Inflammatory macrophage (primary cell): ENCODE measurements at regions not wholly inside any gene's neighbourhood (a gene's known extent, or its start where the extent isn't known, plus 50 kb on each side); places are given as distances from the start of the nearest gene placed in this dataset.

ENCODE experiments used
- DNase-seq, 2 donors: peaks; one replicate each; pipeline ENCODE4 v3.0.0-alpha.2; 2020 to 2022

DNA sequence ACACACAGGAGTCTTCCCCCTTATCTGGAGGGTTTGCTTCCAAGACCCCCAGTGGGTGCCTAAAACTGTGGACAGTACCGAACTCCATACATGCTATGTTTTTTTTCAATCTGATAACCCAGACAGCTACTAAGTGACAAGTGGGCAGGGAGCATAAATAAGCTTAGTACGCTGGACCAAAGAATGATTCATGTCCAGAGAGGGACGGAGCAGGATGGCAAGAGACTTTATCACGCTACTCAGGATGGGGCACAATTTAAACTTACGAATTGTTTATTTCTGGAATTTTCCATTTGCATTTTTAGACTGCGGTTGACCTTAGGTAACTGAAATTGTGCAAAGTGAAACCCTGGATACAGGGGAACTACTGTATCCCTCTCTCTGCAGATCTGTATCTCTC is 410.0 kb upstream of the MKI67 start:
- DNase-seq: no peak

DNA sequence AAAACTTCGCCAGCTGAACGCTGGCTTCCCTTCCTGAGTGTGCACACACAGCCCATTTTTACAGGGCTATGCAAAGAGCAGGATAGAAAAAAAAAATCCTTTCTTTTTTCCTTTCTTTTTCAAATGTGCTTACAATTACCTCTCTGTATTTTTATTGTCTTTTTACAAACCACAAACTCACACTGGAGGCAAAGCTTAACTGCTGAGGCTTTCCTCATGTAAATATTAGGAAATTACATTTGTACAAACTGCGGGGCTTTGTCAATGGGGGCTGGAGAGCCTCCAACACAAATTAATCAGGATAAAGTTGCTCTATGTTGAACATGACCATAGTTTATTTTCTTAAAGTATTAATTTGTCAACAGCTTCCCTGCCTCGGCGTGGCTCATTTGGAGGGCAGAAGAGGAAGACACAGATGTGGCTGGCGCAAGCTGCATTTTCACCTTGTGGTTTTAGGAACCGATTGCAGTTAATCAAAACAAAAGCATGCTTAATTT is 411.7 kb upstream of the MKI67 start:
- DNase-seq: no peak

DNA sequence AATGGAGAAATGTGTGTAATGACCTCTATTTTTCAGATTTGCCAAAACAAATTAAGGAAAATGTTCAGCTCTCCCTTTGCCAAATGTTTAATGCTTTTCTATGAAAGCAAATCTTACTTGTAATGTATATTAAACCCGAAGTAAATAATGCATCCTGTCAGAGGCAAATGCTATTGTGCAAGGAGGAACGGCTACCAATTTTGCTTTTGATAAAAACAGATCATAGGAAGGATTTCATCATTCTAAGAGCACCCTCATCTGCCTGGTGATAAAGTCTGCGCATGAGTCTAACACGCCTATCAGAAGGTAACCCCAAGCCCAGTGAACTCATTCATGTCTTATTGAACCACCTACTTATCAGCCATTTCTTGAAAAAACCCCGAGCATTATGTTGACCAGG is 412.4 kb upstream of the MKI67 start:
- DNase-seq: no peak

DNA sequence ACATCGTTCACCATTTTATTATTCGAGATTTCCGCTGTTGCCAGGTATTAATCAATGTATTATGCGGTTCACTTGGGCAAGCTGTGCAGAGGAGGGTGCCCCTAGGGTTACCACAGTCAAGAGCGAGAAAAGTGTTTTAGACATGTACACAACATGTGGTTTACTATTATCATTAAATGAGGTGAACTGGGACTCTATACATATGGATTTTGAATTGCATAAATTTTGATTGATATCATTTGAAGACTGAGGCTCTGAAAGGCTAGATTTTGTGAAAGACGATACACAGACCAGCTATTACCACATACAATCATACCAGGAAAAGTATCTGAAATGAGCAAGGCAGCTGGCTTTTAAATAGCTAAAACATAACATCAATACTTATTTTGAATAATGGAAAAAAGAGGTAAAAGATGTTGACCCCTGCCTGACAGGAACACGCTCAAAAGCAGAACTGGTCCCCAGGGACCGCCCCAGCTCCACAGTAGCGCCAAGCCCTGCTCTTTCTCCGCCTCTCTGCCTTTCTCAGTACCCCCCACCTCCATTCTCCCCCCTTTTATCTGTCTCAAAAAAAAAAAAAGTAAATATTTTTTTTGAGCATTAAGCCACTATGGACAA is 413.4 kb upstream of the MKI67 start:
- DNase-seq: no peak

DNA sequence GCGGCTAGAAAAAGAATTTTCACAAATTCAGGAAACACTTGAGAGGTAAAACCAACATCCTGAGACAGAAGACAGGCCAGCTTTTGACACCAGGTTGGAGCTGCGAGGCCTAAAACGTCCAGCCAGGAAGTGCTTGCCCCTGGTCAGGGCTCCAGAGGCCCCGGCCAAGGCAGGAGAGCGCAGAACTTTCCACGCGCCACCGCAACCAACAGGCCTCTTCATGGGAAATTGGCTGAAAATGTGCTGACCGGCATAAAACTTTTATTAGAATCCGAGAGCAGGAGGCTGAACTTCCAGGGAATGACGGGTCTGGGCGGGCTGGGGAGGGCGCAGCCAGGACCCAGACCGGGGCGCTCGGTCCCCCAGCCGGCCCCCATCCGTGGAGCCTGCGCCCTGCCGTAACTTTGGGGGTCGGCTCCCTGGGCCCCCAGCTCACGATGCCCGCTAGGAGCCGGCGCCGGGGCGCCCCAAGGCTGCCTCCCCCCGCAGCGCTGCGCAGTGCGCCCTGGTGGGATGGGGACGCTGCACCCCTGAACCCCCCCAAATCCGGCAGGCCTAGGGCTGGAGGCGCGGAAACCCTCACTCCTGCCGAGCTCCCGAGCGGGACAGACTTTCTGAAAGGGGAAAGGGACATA is 414.0 kb upstream of the MKI67 start:
- DNase-seq: no peak

DNA sequence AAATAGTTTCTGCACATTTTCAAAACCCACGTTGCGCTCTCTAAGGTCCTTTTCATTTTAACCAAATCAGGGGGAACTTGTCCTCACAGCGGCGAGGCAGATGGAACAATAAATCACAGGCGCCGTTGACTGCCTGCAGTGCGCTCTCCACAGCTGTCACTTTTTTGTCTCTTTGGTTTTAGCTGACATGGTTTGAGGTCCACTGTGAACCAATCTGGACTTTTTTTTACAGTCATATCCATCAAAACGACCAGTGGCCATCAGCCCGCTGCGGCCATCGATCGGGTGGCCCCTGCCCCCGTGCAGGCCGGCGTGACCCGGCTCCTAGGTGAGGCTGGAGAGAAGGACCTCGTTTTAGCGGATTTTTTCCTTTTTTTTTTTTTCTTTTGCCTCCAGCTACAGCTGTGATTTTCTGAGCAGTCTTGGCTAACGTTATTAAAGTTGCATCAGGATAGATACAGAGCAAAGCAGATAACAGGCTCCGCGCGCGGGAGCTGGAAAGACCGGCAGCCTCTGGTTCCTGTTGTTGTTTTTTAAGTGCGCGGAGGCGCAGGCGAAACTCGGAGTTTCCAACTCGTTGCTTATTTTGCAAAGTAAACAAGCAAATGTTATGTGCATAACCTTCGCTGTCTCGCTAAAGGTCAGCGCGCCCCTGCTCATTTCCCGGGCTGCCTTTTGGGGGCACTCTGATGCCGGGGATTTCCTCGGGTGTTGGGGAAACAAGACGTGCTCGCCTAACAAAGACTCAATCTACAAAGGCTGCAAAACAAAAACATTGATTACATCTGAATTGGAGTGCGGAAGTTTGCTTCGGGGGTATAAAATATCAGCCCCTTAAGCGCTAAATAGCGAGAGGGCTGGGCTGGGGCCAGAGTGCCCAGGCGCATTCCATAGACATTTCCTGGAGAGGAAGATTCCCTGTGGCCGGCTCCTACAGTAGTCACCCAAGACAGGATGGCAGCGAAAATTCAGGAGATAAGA is 414.8 kb upstream of the MKI67 start:
- no peak for DNase-seq

DNA sequence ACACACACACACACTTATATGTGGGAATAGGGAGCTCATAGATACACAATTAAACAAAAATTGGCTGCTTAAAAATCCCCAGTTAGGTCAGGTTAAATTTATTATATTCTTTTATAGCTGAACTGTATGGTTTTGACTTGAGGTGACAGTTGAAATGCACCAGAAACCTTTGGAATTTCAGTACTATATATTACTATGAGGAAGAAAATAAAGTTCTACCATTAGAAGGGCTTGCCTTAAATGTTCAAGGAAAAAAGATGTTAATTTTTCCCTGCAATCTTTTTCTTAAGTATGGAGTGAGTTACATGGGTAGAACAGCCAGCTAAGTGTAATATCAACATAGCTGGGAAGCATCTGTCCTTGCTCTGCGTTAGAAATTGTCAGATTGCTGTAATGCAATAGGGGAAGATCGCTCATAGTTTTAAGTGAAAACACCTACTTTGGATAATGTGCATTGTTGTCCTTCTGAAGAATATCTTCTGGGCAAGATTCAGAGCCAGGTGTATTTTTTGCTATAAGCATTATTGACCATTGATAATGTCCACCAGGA is 415.8 kb upstream of the MKI67 start:
- DNase-seq: no peak

DNA sequence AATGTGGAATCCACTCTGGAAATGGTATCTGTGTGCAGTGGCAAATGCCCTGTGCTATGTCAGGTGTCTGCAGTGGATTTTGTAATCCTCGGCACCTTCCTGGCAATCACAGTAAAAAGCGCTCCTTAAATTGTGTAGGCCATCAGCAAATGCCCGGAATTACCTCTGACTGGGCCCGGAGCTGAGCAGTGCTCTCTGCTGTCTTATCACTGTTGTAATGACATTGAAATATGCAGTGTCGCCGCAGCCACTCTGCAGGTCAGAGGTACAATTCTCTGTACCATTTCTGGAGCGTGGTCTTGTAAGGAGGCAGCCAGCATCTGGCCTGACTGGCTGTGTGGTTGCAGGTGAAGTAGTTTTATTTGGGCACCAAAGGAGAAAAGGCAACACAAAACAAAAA is 416.4 kb upstream of the MKI67 start:
- DNase-seq: no peak

DNA sequence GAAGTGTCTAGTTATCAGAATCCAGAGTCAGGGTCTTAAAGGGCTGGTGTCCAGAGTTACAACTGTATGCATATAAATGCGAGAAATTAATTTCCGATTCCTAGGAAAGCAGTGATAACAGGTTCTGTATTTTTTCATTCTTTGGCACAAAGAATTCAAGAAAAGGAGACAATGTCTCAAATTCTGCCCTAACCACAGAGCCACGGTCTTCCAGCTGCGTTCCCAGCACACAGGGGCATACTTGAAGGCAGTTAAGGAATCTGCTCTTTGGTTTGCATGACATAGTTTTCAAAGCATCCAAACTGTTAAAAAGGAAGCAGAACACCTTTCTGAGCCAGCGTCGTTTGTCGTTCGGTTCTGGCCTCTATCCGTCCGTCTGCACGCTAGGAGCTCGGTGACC is 416.9 kb upstream of the MKI67 start:
- no peak for DNase-seq

DNA sequence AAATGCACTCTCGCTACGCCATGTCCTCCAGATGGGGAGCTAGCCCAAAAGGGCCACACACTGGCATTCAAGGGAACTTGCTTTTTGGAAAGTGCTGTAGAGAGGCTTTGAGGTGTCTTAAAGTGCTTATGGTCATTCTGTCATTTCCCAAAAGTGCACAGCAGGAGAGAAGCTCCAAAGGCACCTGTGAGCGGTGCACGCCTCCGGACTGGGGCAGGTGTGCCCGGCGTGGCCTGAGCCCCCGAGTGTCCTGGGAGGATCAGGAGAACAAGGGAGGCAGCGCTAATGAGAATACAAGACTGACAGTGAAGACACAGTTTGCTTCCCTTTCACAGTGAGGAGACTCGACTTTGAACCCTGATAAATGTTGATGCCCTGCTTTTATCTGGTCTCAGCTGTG is 419.0 kb upstream of the MKI67 start:
- DNase-seq: no peak

DNA sequence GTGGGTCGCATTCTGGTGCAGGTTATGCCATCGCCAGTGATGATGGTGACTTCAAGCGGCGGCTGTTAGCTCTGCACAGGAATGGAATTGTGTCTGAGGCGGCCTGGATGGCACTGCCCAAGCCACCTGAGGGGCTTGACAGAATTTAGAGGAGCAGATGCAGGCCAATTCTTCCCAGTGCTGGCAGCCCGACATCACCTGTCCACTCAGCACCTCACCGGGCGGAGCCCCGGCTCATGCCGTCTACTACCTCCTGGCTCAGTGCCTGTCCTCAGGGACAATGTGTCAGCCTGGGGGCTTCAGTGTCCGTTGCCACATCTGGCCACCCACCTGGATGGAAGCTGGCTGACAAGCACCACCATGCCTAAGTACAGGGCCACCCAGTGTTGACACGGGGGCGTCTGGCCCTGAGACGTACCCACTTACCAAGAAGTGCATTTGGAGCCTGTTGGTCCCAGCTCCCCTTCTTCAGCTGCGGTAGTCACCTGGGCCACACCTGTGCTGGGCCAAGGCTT is 420.5 kb upstream of the MKI67 start:
- DNase-seq: no peak

DNA sequence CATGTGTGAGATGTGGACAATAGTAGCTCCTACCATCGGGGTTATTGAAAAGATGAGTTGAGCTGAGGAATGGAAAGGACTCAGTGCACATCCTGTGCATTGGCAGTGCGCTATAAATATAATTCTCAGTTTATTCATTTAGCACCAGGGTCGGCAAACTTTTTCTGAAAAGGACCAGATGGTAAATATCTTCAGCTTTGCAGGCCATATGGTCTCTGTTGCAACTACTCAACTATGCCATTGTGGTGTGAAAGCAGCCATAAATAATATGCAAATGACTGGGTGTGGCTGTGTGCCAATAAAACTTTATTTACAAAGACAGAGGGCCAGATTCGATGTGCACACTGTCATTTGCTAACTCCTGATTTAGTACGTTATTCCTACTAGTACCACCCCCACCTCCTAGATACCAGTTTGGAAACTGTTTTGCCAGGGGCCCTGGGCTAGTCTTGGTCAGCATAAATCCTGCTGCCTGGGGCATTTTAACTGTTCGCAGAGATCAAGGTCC is 422.9 kb upstream of the MKI67 start:
- no peak for DNase-seq

DNA sequence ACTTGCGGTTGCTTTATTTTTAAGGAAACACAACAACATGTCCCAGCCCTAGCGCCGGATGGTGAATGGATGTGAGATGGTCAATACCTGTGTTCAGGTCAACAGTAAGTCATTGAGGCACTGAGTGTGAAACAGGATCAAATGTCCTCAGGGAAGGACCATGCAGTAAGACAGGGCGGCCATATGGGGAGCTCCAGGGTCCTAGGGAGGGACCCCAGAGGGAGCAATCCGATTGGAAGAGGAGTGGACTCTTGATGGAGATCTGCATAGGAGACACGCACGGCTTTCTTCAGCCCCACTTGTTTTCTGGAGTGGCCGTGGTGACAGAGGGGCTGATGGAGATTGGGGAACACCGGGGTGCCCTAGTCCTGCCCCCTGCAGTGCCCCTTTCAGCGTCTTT is 423.8 kb upstream of the MKI67 start:
- DNase-seq: no peak

DNA sequence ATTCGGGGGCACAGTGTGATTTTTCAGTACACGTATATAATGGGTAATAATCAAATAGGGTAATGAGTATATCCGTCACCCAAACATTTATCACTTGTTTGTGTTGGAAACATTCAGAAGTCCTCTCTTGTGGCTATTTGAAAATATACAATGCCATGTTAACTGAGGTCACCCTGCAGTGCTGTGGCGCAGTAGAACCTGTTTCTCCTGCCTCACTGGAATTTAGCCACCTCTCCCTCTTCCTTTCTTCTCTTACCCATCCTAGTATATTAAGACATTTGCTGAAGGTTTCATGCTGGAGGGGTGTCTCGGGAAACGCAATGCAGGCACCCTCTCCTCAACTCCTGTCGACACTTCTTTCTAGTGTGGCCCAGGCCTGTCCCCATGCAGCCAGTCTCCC is 425.3 kb upstream of the MKI67 start:
- no peak for DNase-seq

DNA sequence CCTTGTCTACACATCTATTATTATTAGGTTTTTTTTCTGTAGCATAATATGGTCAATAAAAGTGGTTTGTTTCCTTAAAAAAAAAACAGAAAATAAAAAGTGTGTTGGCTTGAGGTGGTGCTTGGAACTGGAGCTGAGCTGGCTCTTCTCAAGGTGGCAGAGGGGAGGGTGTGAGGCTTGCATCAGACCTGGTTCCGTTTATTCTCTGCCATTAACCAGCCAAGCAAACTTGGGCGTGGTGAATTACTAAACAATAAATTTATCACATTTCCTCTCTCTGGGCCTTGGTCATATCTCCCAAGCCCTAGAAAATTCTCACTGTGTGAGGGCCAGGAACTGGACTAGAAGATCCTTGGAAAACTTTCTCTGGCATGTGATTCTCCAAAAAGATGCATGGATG is 427.5 kb upstream of the MKI67 start:
- no peak for DNase-seq

DNA sequence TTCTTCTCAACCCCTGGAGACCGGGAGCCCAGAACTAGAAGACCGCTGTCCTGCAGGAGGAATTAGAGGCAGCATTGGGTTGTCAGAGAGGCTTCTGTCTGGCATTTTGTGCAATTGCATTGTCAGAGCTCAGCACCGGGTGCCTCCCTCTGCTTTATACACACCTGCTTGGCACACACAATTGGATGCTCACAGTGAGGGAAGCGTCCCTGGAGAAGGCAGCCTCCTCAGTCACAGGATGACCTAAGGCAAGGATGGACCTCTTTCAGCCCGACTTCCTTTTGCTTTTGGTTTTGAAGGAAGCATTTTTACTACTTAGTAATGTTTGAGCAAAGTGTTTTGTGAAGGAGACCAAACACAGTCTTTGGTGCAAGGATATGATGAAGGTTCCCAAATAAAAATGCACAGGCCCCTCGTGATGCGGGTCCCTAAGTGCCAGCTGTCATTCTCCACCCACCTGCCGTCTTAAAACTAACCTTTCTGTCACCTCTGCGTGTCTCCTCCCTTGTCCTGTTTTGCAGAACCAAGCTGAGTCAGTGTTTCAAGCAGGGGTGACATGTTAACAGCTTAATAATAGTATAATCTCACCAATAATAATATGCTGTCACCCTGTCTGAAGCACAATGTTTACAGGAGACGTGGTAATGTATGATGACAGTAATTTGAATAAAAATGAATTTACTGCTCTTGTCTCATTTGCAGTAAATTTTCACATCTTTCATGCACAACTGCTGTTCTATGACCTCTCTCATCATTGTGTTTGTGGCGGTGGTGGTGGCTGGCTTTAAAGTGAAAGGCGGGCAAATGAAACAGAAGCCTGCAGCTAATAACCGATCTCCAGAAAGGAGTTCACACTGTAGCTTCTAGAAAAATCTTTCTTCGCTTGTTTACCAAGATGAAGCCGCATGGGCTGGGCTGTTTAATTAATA is 430.2 kb upstream of the MKI67 start:
- no peak for DNase-seq

DNA sequence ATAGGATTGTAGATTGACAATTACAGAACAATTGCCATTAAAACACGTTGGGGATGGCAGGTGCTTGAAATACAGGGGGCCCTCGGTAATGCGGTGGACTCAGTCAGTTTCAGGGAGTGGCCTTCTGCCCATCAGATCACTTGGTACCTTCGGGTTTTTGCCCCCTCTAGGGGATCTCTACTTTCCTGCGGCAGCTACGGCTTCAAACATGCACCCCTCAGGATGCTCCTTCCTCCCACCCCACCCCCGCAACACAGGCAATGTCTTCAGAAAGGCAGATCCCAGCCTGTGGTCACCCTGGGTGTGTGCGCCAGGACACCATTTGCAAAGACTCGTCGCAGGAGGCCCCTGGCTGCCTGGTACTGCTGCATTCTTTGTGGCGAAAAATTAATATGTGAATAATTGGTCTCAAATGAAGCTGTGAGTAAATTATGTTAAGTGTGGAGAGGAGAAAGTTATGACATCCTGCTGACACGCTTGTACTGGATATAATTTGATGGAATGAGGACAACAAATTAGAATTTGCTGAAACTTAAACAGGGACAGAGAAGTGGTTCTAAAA is 431.0 kb upstream of the MKI67 start:
- no peak for DNase-seq

DNA sequence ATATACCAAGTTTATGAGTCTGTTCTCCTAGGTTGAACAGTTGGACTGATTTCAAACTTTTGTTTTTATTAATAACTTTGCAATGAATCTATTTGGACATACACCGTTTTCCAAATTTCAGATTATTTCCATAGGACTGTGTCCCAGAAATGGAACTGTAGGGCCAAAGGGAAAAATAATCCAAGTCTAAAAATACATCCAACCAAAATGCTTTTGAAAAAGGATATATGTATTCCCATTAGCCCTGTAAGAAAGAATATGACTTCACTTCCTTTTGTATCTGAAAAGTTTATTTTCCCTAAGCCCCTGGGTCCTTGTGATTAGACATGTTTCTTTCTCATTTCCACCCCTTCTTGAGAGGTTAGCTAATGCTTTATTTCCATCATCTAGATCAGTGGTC is 434.2 kb upstream of the MKI67 start:
- no peak for DNase-seq

DNA sequence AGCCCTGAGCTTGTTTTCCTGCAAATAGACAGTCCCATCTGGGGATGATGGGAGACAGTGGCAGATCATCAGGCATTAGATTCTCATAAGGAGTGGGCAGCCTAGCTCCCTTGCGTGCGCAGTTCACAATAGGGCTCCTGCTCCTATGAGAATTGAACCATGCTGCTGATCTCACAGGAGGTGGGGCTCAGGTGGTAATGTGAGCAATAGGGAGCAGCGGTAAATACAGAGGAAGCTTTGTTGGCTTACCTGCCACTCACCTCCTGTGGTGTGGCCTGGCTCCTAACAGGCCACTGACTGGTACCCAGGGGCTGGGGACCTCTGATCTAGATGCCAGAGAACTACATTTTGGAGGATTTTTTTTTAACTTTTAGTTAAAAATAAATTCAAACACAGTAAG is 434.8 kb upstream of the MKI67 start:
- no peak for DNase-seq

DNA sequence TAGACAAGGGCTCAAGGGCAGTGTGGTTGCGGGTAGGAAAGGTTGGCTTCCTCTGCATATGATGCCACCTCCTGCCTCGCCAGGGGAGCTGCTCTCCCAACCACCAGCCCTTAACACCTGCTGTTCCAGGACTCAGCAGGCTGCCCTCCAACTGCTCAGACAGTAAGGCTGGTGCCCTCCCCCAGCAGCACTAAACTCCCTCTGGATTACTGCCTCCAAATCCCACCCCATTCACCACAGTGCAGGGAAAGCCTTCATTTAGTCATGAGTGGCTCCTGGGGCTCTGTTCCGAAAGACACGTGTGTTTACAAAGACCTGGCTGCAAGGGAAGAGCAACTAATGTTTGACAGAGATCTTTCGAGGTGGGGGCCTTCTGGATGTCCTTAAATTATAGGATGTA is 437.2 kb upstream of the MKI67 start:
- DNase-seq: no peak

DNA sequence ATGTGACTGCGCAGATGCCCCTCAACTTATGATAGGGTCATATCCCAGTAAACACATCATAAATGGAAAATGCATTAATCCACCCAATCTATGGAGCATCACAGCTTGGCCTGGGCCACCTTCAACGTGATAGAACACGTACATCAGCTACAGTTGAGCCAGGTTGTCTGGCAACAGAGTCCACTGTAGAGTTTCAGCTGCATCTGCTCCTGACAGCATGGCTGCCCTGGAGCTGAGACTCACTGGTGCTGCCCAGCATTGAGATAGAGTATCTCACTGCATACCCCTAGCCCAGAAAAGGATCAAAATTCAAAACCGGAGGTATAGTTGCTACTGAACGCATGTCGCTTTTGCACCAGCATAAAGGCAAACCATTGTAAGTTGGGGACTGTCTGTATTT is 437.7 kb upstream of the MKI67 start:
- DNase-seq: no peak
